Endothelial cell of umbilical vein (primary cell): ENCODE measurements at regions not wholly inside any gene's neighbourhood (a gene's known extent, or its start where the extent isn't known, plus 50 kb on each side); places are given as distances from the start of the nearest gene placed in this dataset.

Experiments
- BruUV-seq: library from RNA; stranded (reverse); fragments of 400-500 nt; replicated peaks from 2 replicates; lab custom pipeline; 2021; lab: Mats Ljungman, UMichigan
- CTCF ChIA-PET: fragments of 300-600, 350-600 bp; sonication (Branson Sonifier 250); formaldehyde crosslinking; loops from one replicate; lab custom pipeline; 2021; ENCODE audit warnings: antibody characterized with exemption, inconsistent platforms; lab: Charles Lee
- POLR2A ChIA-PET: fragments of 300-600, 350-600 bp; sonication (Branson Sonifier 250); formaldehyde crosslinking; loops from one replicate; lab custom pipeline; 2021; ENCODE audit warnings: antibody characterized with exemption, inconsistent platforms; lab: Charles Lee
- DNase-seq: peaks from one replicate; pipeline ENCODE4 v3.0.0-alpha.2; 2011; ENCODE audit warnings: low read depth, low spot score
- FAIRE-seq: peaks from 2 replicates; lab custom pipeline; 2011; peaks lifted over from hg19 to GRCh38; lab: Jason Lieb, UNC
- H2AFZ ChIP-seq: 2 replicates; pipeline ENCODE4 v1.6.0; 2012; ENCODE audit warnings: low read depth, low read length, control low read depth, inconsistent platforms
- H3K27ac ChIP-seq: 2 replicates; pipeline ENCODE4 v1.5.1; 2011; ENCODE audit warnings: low read depth, mild to moderate bottlenecking, control low read depth, low read length, moderate library complexity; ENCODE audit not compliant: insufficient read depth
- H3K27me3 ChIP-seq, 2 experiments: 2 replicates each; pipeline versions ENCODE4 v1.6.0 to v1.6.1; 2011; ENCODE audit warnings: low read length in 2 of 2, mixed read lengths in 1 of 2; ENCODE audit not compliant: control insufficient read depth in 2 of 2, insufficient read depth in 2 of 2
- H3K36me3 ChIP-seq, 2 experiments: 2 replicates in 1 of 2; 3 replicates in 1 of 2; pipeline ENCODE4 v1.5.1; 2011; ENCODE audit warnings: low read length in 2 of 2, mild to moderate bottlenecking in 1 of 2, moderate library complexity in 1 of 2; ENCODE audit not compliant: control insufficient read depth in 2 of 2, insufficient read depth in 2 of 2; ENCODE audit errors: extremely low read depth in 1 of 2
- H3K4me1 ChIP-seq: 3 replicates; pipeline ENCODE4 v1.5.1; 2011; ENCODE audit warnings: mild to moderate bottlenecking, low read length; ENCODE audit not compliant: control insufficient read depth, insufficient read depth; ENCODE audit errors: extremely low read depth
- H3K4me2 ChIP-seq: 2 replicates; pipeline ENCODE4 v1.6.1; 2011; ENCODE audit warnings: low read length, control low read depth, mixed read lengths; ENCODE audit not compliant: insufficient read depth
- H3K4me3 ChIP-seq, 3 experiments: fragments of 200-600 bp in 1 of 3; sonication (generic), shearing (Covaris generic) in 1 of 3; replicated peaks in 1 of 3; 2 replicates each; pipeline ENCODE4 v1.5.1; 2011 to 2016; ENCODE audit warnings: control low read depth in 3 of 3, low read length in 3 of 3, mild to moderate bottlenecking in 2 of 3, inconsistent platforms in 1 of 3, low read depth in 1 of 3, moderate library complexity in 1 of 3; ENCODE audit not compliant: insufficient read depth in 1 of 3
- H3K79me2 ChIP-seq: 2 replicates; pipeline ENCODE4 v1.6.0; 2012; ENCODE audit warnings: low read length, inconsistent platforms; ENCODE audit not compliant: control insufficient read depth, insufficient read depth
- H3K9ac ChIP-seq: replicated peaks from 2 replicates; pipeline ENCODE3; 2011; ENCODE audit warnings: low read length, control low read depth; ENCODE audit not compliant: insufficient read depth; ENCODE audit errors: extremely low read depth
- H3K9me1 ChIP-seq: replicated peaks from 3 replicates; pipeline ENCODE4 v1.6.0; 2011; ENCODE audit warnings: mild to moderate bottlenecking, low read length; ENCODE audit not compliant: control insufficient read depth, insufficient read depth; ENCODE audit errors: extremely low read depth
- H3K9me3 ChIP-seq: replicated peaks from 2 replicates; pipeline ENCODE4 v1.5.1; 2012; ENCODE audit warnings: low read length, inconsistent platforms; ENCODE audit not compliant: control insufficient read depth, insufficient read depth
- H4K20me1 ChIP-seq: replicated peaks from 2 replicates; pipeline ENCODE3; 2011; ENCODE audit warnings: mild to moderate bottlenecking, low read length; ENCODE audit not compliant: control insufficient read depth, insufficient read depth; ENCODE audit errors: extremely low read depth
- EZH2 ChIP-seq: IDR thresholded peaks from 2 replicates; pipeline ENCODE4 v1.6.1; 2012; ENCODE audit warnings: borderline replicate concordance, low read depth, mild to moderate bottlenecking, moderate library complexity, low read length, inconsistent platforms; ENCODE audit not compliant: severe bottlenecking
- FOS ChIP-seq: IDR thresholded peaks from 2 replicates; pipeline ENCODE4 v1.6.1; 2011; ENCODE audit warnings: mild to moderate bottlenecking, low read length, moderate library complexity, borderline replicate concordance; ENCODE audit not compliant: insufficient read depth
- GATA2 ChIP-seq: IDR thresholded peaks from 2 replicates; pipeline ENCODE4 v1.7.0; 2011; ENCODE audit warnings: low read depth, mild to moderate bottlenecking, moderate library complexity, mixed read lengths, low read length; ENCODE audit not compliant: insufficient read length, insufficient read depth
- JUN ChIP-seq: IDR thresholded peaks from 2 replicates; pipeline ENCODE4 v1.6.1; 2011; ENCODE audit warnings: borderline replicate concordance, low read depth; ENCODE audit not compliant: insufficient read length, insufficient read depth
- MYC ChIP-seq: IDR thresholded peaks from one replicate; pipeline ENCODE4 v1.6.1; 2011; ENCODE audit warnings: mild to moderate bottlenecking, low read depth, low read length
- POLR2A ChIP-seq: IDR thresholded peaks from 2 replicates; pipeline ENCODE4 v1.6.1; 2012; ENCODE audit warnings: low read depth, mild to moderate bottlenecking, control low read depth, low read length
- POLR2AphosphoS5 ChIP-seq: IDR thresholded peaks from 2 replicates; pipeline ENCODE4 v1.6.1; 2012; ENCODE audit warnings: low read depth, mild to moderate bottlenecking, control low read depth, low read length, moderate library complexity; ENCODE audit not compliant: insufficient read depth
- dilution Hi-C: fragments of 300-500 bp; cut with MboI; formaldehyde crosslinking; loops from one replicate; pipeline ENCODE4 v1.15.0; 2019; ENCODE audit warnings: low sequenced_read_pairs; ENCODE audit not compliant: extremely low pct_ligation_motif_present
- intact Hi-C: fragments of 100-400 bp; cut with micrococcal nuclease; formaldehyde crosslinking; loops from one replicate; pipeline ENCODE4 v1.10.0; 2022
- TF ChIP-seq, protein P1 (sequence below), 2 donors: IDR thresholded peaks; 1 replicate in 1 of 2; 2 replicates in 1 of 2; pipeline ENCODE4 v1.5.1; 2011; ENCODE audit warnings: low read length in 2 of 2, mild to moderate bottlenecking in 2 of 2, moderate library complexity in 2 of 2, control low read depth in 1 of 2, inconsistent platforms in 1 of 2, low read depth in 1 of 2; ENCODE audit not compliant: insufficient read depth in 1 of 2; ENCODE audit errors: extremely low read depth in 1 of 2
- TF ChIP-seq, protein P2 (sequence below): IDR thresholded peaks from 2 replicates; pipeline ENCODE4 v1.6.1; 2011; ENCODE audit not compliant: insufficient read depth, insufficient read length

- H3K9me1 ChIP-seq: no peaks in the 10 kb centered on the region
- peak overlapping the region in 2 of 3 experiments; percentile 45 to 48 for H3K4me3 ChIP-seq
- intact Hi-C loops: loop anchor here (1.0 kb wide), 1 partner anchor 23 kb away; no protein-coding TSS in a partner anchor
- dilution Hi-C loops: no loop called here
- TF ChIP-seq POLR2AphosphoS5 (no peak), GATA2 (peak; percentile 35), MYC (no peak), FOS (peak; percentile 63)
- H3K9ac ChIP-seq: peak overlapping the region; percentile 64
- H3K36me3 ChIP-seq: no peaks in the 10 kb centered on the region
- DNase-seq (peak; percentile 79), FAIRE-seq (peak; percentile 80)
- H3K4me1 ChIP-seq: peaks cover 20% of the 10 kb centered on the region
- BruUV-seq: TSS peak; percentile 78
- H3K79me2 ChIP-seq: no peaks in the 10 kb centered on the region
- H2AFZ ChIP-seq: peak overlapping the region; percentile 89
- peak overlapping the region; percentile 97 for H3K4me2 ChIP-seq
- H4K20me1 ChIP-seq: no peaks in the 10 kb centered on the region
- H3K27ac ChIP-seq: peak overlapping the region; percentile 83
- H3K9me3 ChIP-seq: no peaks in the 10 kb centered on the region
- no peaks in the 10 kb centered on the region for H3K27me3 ChIP-seq
- CTCF ChIA-PET: interaction anchor here (0.7 to 1.0 kb wide), 2 partner anchors 31 to 104 kb away, joined by 3 read pairs; no protein-coding TSS in a partner anchor
- POLR2A ChIA-PET: no interaction called here
These were observed 350.5 kb downstream of the KCNRG start for GRCh38 chr13:50365408-50366391.

GRCh38 chr13:50366488-50367174 lies 351.4 kb downstream of the KCNRG start:
- Histone ChIP-seq H3K79me2 (no peaks in the 10 kb centered on the region), H3K9ac (peak overlapping the region; percentile 64), H2AFZ (peak overlapping the region; percentile 89), H3K4me1 (peaks cover 20% of the 10 kb centered on the region), H3K27me3 (no peaks in the 10 kb centered on the region), H3K9me1 (no peaks in the 10 kb centered on the region), H3K27ac (peak overlapping the region; percentile 83), H4K20me1 (no peaks in the 10 kb centered on the region), H3K9me3 (no peaks in the 10 kb centered on the region), H3K4me3 (peak overlapping the region in 2 of 3 experiments; percentile 45 to 48), H3K36me3 (no peaks in the 10 kb centered on the region), H3K4me2 (peak overlapping the region; percentile 97)
- ChIA-PET POLR2A (no interaction called here), CTCF (no interaction called here)
- DNase-seq (peak; percentile 9), FAIRE-seq (no peak)
- intact Hi-C loops: loop anchor here (1.0 kb wide), 1 partner anchor 22 kb away; no protein-coding TSS in a partner anchor
- no TSS peak for BruUV-seq
- dilution Hi-C loops: no loop called here
- TF ChIP-seq GATA2 (no peak), FOS (no peak), EZH2 (no peak), POLR2A (no peak), POLR2AphosphoS5 (no peak), MYC (no peak), JUN (no peak)
- TF ChIP-seq, protein P1, sequence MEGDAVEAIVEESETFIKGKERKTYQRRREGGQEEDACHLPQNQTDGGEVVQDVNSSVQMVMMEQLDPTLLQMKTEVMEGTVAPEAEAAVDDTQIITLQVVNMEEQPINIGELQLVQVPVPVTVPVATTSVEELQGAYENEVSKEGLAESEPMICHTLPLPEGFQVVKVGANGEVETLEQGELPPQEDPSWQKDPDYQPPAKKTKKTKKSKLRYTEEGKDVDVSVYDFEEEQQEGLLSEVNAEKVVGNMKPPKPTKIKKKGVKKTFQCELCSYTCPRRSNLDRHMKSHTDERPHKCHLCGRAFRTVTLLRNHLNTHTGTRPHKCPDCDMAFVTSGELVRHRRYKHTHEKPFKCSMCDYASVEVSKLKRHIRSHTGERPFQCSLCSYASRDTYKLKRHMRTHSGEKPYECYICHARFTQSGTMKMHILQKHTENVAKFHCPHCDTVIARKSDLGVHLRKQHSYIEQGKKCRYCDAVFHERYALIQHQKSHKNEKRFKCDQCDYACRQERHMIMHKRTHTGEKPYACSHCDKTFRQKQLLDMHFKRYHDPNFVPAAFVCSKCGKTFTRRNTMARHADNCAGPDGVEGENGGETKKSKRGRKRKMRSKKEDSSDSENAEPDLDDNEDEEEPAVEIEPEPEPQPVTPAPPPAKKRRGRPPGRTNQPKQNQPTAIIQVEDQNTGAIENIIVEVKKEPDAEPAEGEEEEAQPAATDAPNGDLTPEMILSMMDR (IDR thresholded peaks at IDR 0.05; ENCODE audit: extremely low read depth in 1 of 2, insufficient read depth in 1 of 2, low read depth in 1 of 2, low read length in 2 of 2): no peak
- TF ChIP-seq, protein P2, sequence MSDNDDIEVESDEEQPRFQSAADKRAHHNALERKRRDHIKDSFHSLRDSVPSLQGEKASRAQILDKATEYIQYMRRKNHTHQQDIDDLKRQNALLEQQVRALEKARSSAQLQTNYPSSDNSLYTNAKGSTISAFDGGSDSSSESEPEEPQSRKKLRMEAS: no peak
